Germinal center (tissue), 1 donor: ENCODE measurements at regions not wholly inside any gene's neighbourhood (a gene's known extent, or its start where the extent isn't known, plus 50 kb on each side); places are given as distances from the start of the nearest gene placed in this dataset.
"Not testable (repeated sequence)": the region's sequence is repeated elsewhere in the genome, so short reads cannot be mapped to it uniquely, and the experiment has no call there.

Experiments
- DNase-seq: peaks from one replicate; pipeline ENCODE4 v3.0.0; 2012; ENCODE audit warnings: mixed read lengths, low spot score

DNA sequence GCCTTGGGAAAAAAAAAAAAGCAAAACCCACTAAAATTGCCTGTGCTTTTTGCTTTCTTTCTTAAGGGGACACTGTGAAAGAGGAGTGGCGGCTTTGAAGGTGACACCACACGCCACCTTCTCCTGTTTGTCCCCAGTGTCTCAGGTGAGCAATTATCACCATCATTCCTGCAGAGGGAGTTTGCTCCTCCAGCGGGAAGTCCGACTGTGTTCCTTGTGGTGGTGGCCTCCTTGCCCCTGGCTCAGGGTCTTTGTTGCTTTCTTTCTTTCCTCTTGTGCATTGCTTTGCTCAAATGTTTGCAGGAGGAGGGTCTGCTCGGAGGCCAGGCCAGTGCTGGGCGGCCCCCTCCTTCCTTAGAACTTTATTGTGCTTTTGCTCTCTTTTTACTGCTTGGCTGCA is 164.3 kb upstream of the CXCR4 start:
- DNase-seq: no peak

GRCh38 chr2:136281281-136282114 is 163.5 kb upstream of the CXCR4 start:
- no peak for DNase-seq

- not testable (repeated sequence) for DNase-seq
Observed at GRCh38 chr2:136266346-136266745, 148.4 kb upstream of the CXCR4 start.

DNA sequence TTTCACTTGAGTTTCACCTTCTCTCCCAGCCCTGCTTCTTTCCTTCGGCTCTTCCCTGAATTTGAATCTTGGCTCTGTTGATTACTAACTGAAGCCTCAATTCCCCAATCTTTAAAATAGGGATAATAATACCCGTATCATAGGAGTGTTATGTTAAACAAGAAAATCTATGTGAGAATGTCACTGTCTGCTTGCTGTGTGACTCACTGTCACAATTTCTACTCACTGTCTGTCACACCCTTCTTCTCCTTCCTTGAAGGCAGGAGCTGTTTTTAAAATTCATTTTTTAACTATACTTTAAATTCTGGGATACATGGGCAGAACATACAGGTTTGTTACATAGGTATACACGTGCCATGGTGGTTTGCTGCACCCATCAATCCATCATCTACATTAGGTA is 141.6 kb upstream of the CXCR4 start:
- no peak for DNase-seq

- DNase-seq: no peak
Observed at GRCh38 chr2:136257893-136258292, 139.9 kb upstream of the CXCR4 start.

GRCh38 chr2:136255648-136256461 is 137.9 kb upstream of the CXCR4 start:
- peak; percentile 57 for DNase-seq

GRCh38 chr2:136255127-136255526 is 137.2 kb upstream of the CXCR4 start:
- DNase-seq: no peak

GRCh38 chr2:136254681-136255080 is 136.7 kb upstream of the CXCR4 start:
- DNase-seq: peak; percentile 30

DNA sequence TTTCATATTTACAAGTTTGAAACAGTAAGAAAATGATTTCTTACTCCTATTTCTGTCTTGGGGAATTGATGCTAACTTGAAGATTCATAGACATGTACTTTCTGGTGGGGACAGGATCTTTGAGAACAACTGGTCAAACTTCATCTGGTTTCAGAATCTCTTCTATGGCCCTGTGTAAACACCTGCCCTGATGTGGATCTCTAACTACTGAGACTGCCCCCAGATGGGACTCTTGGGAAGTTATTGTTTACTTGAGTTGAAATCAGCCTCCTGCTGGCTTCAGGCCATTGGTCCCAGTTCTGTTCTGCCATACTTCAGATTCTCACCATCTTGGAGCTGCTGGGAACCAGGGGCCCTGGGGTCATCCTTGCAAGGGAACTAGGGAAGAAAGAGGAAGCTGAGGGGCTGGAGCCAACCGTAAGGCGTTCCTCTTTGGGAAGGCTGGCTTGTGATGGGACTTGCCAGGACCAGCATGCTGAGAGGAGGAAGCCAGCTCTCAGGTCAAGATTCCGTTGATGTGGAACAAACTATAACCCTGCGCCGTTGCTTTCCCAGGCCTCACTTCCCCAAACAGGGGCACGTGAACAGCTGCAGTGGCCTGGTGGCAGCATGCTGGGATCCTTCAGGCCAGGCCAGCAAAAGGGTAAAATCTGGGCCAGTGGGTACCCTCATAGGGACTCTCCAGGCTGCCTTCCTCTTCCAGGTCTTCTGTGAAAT is 135.5 kb upstream of the CXCR4 start:
- DNase-seq: peak; percentile 35

GRCh38 chr2:136251885-136252585 is 134.1 kb upstream of the CXCR4 start:
- no peak for DNase-seq

DNA sequence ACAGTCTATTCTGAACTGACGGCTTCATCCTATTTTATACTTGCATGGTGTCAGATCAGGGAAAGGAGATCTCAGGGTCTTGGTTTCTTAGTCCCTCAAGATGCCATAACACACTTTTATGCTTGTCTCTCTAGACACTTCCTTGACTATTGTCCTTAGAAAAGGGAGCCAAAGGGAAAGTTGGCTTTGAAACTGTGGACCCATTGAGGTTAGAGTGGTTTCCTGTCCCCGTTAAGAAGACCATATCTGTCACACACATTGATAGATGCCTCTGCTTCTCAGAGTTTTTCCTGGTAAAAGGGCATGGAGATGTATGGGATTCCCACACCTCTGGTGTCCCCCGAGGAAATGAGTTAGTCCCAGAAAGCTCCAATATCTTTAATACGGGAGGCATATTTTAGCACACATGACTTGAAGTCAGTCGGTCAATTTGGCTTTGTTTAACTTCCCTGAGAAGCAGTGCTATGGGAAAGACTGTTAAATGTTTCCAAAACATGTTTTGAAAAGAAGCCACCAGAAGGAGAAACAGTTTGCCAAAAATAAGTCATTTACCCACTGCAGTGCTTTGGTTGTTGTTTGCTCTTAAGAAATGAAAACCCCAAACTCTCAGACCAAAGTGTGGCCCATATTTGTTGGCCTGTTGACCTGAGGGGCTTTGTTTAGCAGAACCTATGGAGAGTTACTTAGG is 133.4 kb upstream of the CXCR4 start:
- no peak for DNase-seq

DNA sequence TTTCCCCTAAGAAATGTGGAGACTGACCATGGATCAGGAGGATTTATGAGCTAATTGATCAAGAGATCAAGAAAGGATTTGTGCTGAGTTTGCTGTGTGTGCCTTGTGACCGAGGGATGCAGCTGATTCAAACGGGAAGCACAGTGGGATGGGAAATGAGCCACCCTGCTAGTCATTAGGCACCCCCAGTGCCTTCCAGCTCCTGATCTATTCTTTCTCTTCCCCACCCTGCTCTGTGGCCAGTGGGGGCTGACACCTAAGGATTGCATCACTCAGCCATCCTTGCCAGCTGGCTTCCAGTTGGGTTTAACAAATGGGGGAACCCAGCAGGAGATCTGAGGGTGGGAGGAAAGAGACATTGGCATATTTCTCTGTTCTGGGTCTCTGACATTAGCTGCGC is 132.2 kb upstream of the CXCR4 start:
- no peak for DNase-seq

- no peak for DNase-seq
Observed at GRCh38 chr2:136248907-136249306, 131.0 kb upstream of the CXCR4 start.

- no peak for DNase-seq
Observed at GRCh38 chr2:136248242-136248641, 130.3 kb upstream of the CXCR4 start.

GRCh38 chr2:136247204-136247950 is 129.4 kb upstream of the CXCR4 start:
- DNase-seq: no peak

- DNase-seq: peak; percentile 41
Observed at GRCh38 chr2:136246086-136246669, 128.2 kb upstream of the CXCR4 start.

GRCh38 chr2:136245211-136245610 is 127.3 kb upstream of the CXCR4 start:
- DNase-seq: no peak

GRCh38 chr2:136244536-136244885 is 126.6 kb upstream of the CXCR4 start:
- DNase-seq: no peak

- DNase-seq: no peak
Observed at GRCh38 chr2:136243638-136244535, 125.9 kb upstream of the CXCR4 start.
